ENCODE measurements at regions not wholly inside any gene's neighbourhood (a gene's known extent, or its start where the extent isn't known, plus 50 kb on each side); places are given as distances from the start of the nearest gene placed in this dataset.

DNA sequence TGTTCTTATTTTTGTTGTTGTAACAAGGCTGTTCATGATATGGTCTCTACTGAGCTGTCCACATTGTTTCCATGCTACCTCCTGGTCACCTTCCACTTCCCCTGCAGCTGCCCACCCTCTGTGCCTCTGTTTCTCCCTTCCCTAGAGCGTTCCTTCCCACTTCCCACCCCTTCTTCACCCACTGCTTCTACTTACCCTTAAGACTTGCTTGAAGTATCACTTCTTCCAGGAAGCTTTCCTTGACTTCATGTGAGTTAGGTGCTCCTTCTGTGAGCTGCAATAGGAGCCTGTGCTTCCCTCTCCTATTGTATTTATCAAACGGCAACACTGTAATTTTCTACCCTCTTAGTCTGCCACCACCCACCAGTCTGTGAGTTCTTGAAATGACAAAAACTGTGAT, 286.8 kb upstream of the AMIGO2 start:
- TF ChIP-seq POLR2AphosphoS5 (IDR thresholded peaks at IDR 0.05; ENCODE audit: low read depth, low read length) (no peak), POLR2A (IDR thresholded peaks at IDR 0.05; ENCODE audit: low read depth, low read length) (no peak), SPI1 (IDR thresholded peaks at IDR 0.05; ENCODE audit: low read depth, low read length) (no peak), TAF1 (IDR thresholded peaks at IDR 0.05; ENCODE audit: low read depth, low read length) (no peak)
